ENCODE measurements at regions not wholly inside any gene's neighbourhood (a gene's known extent, or its start where the extent isn't known, plus 50 kb on each side); places are given as distances from the start of the nearest gene placed in this dataset.

DNA sequence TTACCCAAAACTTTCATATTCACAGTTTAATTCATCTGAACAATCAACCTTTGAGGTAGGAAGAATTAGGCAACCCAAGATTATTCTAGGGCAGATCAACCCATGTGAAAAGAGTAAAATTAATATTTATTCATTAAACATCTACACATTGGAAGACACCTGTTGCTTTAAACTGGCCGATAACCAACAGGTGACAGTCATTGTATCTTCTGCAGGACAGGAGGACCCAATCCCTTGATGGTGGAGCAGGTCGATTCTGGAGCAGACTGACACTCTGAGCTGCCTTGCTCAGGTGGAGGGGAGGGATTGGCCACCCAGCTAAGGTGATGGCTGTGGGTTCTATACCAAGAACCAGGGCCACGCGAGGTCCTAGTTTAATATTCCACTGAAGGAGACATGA, 230.3 kb downstream of the OSR1 start:
- TF ChIP-seq CBFB (CRISPR knock-in tag; IDR thresholded peaks at IDR 0.05) (no peak), TEAD2 (tag; IDR thresholded peaks at IDR 0.05) (no peak), KLF10 (CRISPR knock-in tag; IDR thresholded peaks at IDR 0.05) (no peak)
- TF ChIP-seq, protein P1, sequence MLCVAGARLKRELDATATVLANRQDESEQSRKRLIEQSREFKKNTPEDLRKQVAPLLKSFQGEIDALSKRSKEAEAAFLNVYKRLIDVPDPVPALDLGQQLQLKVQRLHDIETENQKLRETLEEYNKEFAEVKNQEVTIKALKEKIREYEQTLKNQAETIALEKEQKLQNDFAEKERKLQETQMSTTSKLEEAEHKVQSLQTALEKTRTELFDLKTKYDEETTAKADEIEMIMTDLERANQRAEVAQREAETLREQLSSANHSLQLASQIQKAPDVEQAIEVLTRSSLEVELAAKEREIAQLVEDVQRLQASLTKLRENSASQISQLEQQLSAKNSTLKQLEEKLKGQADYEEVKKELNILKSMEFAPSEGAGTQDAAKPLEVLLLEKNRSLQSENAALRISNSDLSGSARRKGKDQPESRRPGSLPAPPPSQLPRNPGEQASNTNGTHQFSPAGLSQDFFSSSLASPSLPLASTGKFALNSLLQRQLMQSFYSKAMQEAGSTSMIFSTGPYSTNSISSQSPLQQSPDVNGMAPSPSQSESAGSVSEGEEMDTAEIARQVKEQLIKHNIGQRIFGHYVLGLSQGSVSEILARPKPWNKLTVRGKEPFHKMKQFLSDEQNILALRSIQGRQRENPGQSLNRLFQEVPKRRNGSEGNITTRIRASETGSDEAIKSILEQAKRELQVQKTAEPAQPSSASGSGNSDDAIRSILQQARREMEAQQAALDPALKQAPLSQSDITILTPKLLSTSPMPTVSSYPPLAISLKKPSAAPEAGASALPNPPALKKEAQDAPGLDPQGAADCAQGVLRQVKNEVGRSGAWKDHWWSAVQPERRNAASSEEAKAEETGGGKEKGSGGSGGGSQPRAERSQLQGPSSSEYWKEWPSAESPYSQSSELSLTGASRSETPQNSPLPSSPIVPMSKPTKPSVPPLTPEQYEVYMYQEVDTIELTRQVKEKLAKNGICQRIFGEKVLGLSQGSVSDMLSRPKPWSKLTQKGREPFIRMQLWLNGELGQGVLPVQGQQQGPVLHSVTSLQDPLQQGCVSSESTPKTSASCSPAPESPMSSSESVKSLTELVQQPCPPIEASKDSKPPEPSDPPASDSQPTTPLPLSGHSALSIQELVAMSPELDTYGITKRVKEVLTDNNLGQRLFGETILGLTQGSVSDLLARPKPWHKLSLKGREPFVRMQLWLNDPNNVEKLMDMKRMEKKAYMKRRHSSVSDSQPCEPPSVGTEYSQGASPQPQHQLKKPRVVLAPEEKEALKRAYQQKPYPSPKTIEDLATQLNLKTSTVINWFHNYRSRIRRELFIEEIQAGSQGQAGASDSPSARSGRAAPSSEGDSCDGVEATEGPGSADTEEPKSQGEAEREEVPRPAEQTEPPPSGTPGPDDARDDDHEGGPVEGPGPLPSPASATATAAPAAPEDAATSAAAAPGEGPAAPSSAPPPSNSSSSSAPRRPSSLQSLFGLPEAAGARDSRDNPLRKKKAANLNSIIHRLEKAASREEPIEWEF (CRISPR knock-in tag; IDR thresholded peaks at IDR 0.05) = no peak
